MG63 (cell line): ENCODE measurements at regions not wholly inside any gene's neighbourhood (a gene's known extent, or its start where the extent isn't known, plus 50 kb on each side); places are given as distances from the start of the nearest gene placed in this dataset.
"Not testable (repeated sequence)": the region's sequence is repeated elsewhere in the genome, so short reads cannot be mapped to it uniquely, and the experiment has no call there.

ENCODE experiments used
- DNase-seq: peaks from one replicate; pipeline ENCODE4 v3.0.0-alpha.2; 2020
- H3K27me3 ChIP-seq: fragments of 250-450 bp; sonication (Bioruptor Pico); 2 replicates; pipeline ENCODE4 v1.5.1; 2020; ENCODE audit warnings: mild to moderate bottlenecking, moderate library complexity
- H3K36me3 ChIP-seq: fragments of 250-450 bp; sonication (Bioruptor Pico); 2 replicates; pipeline ENCODE4 v1.5.1; 2020; ENCODE audit warnings: mild to moderate bottlenecking, moderate library complexity
- H3K4me3 ChIP-seq: fragments of 250-450 bp; sonication (Bioruptor Pico); 2 replicates; pipeline ENCODE4 v1.5.1; 2020; ENCODE audit warnings: mild to moderate bottlenecking, moderate library complexity
- H3K9me3 ChIP-seq: fragments of 250-450 bp; sonication (Bioruptor Pico); 2 replicates; pipeline ENCODE4 v1.5.1; 2020; ENCODE audit warnings: mild to moderate bottlenecking, moderate library complexity

GRCh38 chr5:16987776-16988175, 51.7 kb upstream of the MYO10 start:
- Histone ChIP-seq H3K27me3 (no peaks in the 10 kb centered on the region), H3K36me3 (no peaks in the 10 kb centered on the region), H3K4me3 (no peak overlapping the region), H3K9me3 (no peaks in the 10 kb centered on the region; the same call in 1 of the 2 replicates)
- no peak for DNase-seq

GRCh38 chr5:16990817-16991520, 54.9 kb upstream of the MYO10 start:
- not testable (repeated sequence) for H3K27me3 ChIP-seq, H3K4me3 ChIP-seq, H3K9me3 ChIP-seq, H3K36me3 ChIP-seq, DNase-seq

- DNase-seq, result peak; percentile 43
- Histone ChIP-seq H3K9me3 (no peaks in the 10 kb centered on the region), H3K36me3 (no peaks in the 10 kb centered on the region), H3K4me3 (no peak overlapping the region), H3K27me3 (no peaks in the 10 kb centered on the region)
Observed at GRCh38 chr5:16992006-16992405, 55.9 kb upstream of the MYO10 start.

- no peaks in the 10 kb centered on the region for H3K36me3 ChIP-seq
Observed at GRCh38 chr5:16992444-16992843, 56.4 kb upstream of the MYO10 start.

GRCh38 chr5:16994565-16994964, 58.5 kb upstream of the MYO10 start:
- DNase-seq, result no peak
- Histone ChIP-seq H3K27me3 (no peaks in the 10 kb centered on the region), H3K9me3 (no peaks in the 10 kb centered on the region), H3K36me3 (no peaks in the 10 kb centered on the region), H3K4me3 (no peak overlapping the region)

More at GRCh38 chr5:16992444-16992843, 56.4 kb upstream of the MYO10 start:
- DNase-seq, result no peak
- Histone ChIP-seq H3K4me3 (no peak overlapping the region), H3K9me3 (no peaks in the 10 kb centered on the region), H3K27me3 (no peaks in the 10 kb centered on the region)

GRCh38 chr5:16995372-16995771, 59.3 kb upstream of the MYO10 start:
- Histone ChIP-seq H3K4me3 (no peak overlapping the region), H3K27me3 (no peaks in the 10 kb centered on the region), H3K9me3 (no peaks in the 10 kb centered on the region), H3K36me3 (no peaks in the 10 kb centered on the region)
- DNase-seq, result no peak

GRCh38 chr5:17000291-17000939, 64.3 kb upstream of the MYO10 start:
- Histone ChIP-seq H3K9me3 (no peaks in the 10 kb centered on the region), H3K27me3 (no peaks in the 10 kb centered on the region), H3K4me3 (no peak overlapping the region), H3K36me3 (no peaks in the 10 kb centered on the region)
- DNase-seq, result peak; percentile 54

GRCh38 chr5:17001428-17001827, 65.3 kb upstream of the MYO10 start:
- Histone ChIP-seq H3K4me3 (no peak overlapping the region), H3K9me3 (no peaks in the 10 kb centered on the region), H3K36me3 (no peaks in the 10 kb centered on the region), H3K27me3 (no peaks in the 10 kb centered on the region)
- DNase-seq, result peak; percentile 36

GRCh38 chr5:17004441-17005106, 68.5 kb upstream of the MYO10 start:
- H3K36me3 ChIP-seq, result no peaks in the 10 kb centered on the region
- no peaks in the 10 kb centered on the region for H3K27me3 ChIP-seq
- no peaks in the 10 kb centered on the region for H3K9me3 ChIP-seq
- no peak for DNase-seq
- no peak overlapping the region for H3K4me3 ChIP-seq

GRCh38 chr5:17005107-17005828, 69.2 kb upstream of the MYO10 start:
- no peak overlapping the region for H3K4me3 ChIP-seq
- H3K27me3 ChIP-seq, result no peaks in the 10 kb centered on the region
- no peaks in the 10 kb centered on the region for H3K36me3 ChIP-seq
- DNase-seq, result no peak
- H3K9me3 ChIP-seq, result no peaks in the 10 kb centered on the region

GRCh38 chr5:17012289-17012688, 76.2 kb upstream of the MYO10 start:
- Histone ChIP-seq H3K4me3 (no peak overlapping the region), H3K9me3 (no peaks in the 10 kb centered on the region), H3K27me3 (no peaks in the 10 kb centered on the region), H3K36me3 (no peaks in the 10 kb centered on the region)
- no peak for DNase-seq

- Histone ChIP-seq H3K9me3 (no peaks in the 10 kb centered on the region), H3K27me3 (no peaks in the 10 kb centered on the region), H3K36me3 (no peaks in the 10 kb centered on the region), H3K4me3 (no peak overlapping the region)
- DNase-seq, result no peak
Observed at GRCh38 chr5:17014686-17015085, 78.6 kb upstream of the MYO10 start.

- Histone ChIP-seq H3K9me3 (no peaks in the 10 kb centered on the region), H3K36me3 (no peaks in the 10 kb centered on the region), H3K4me3 (no peak overlapping the region), H3K27me3 (no peaks in the 10 kb centered on the region)
- DNase-seq, result no peak
Observed at GRCh38 chr5:17018871-17019270, 82.8 kb upstream of the MYO10 start.

GRCh38 chr5:17019324-17019723, 83.2 kb upstream of the MYO10 start:
- Histone ChIP-seq H3K27me3 (no peaks in the 10 kb centered on the region), H3K9me3 (no peaks in the 10 kb centered on the region), H3K4me3 (no peak overlapping the region), H3K36me3 (no peaks in the 10 kb centered on the region)
- no peak for DNase-seq

GRCh38 chr5:17020678-17021601, 84.9 kb upstream of the MYO10 start:
- H3K4me3 ChIP-seq, result peak overlapping the region; percentile 9
- no peaks in the 10 kb centered on the region for H3K36me3 ChIP-seq
- DNase-seq, result no peak
- no peaks in the 10 kb centered on the region for H3K9me3 ChIP-seq
- no peaks in the 10 kb centered on the region for H3K27me3 ChIP-seq

GRCh38 chr5:17021602-17021932, 85.5 kb upstream of the MYO10 start:
- no peak for DNase-seq
- Histone ChIP-seq H3K27me3 (no peaks in the 10 kb centered on the region), H3K9me3 (no peaks in the 10 kb centered on the region), H3K4me3 (no peak overlapping the region), H3K36me3 (no peaks in the 10 kb centered on the region)
